ENCODE measurements at regions not wholly inside any gene's neighbourhood (a gene's known extent, or its start where the extent isn't known, plus 50 kb on each side); places are given as distances from the start of the nearest gene placed in this dataset.
"Not testable (repeated sequence)": the region's sequence is repeated elsewhere in the genome, so short reads cannot be mapped to it uniquely, and the experiment has no call there.

GRCh38 chr2:216775043-216775453 lies 79.7 kb upstream of the IGFBP5 start:
- DNase-seq (ENCODE audit: low read depth in 2 of 2): no peak

GRCh38 chr2:216774620-216775019 lies 79.3 kb upstream of the IGFBP5 start:
- no peak for DNase-seq (ENCODE audit: low read depth in 2 of 2)

- DNase-seq (ENCODE audit: low read depth in 2 of 2): no peak
Measured at GRCh38 chr2:216774180-216774579, 78.8 kb upstream of the IGFBP5 start.

GRCh38 chr2:216773072-216773471 lies 77.7 kb upstream of the IGFBP5 start:
- DNase-seq (ENCODE audit: low read depth in 2 of 2): no peak

GRCh38 chr2:216770717-216771116 lies 75.4 kb upstream of the IGFBP5 start:
- no peak for DNase-seq (ENCODE audit: low read depth in 2 of 2)

- no peak for DNase-seq (ENCODE audit: low read depth in 2 of 2)
Measured at GRCh38 chr2:216770050-216770449, 74.7 kb upstream of the IGFBP5 start.

- DNase-seq (ENCODE audit: low read depth in 2 of 2): no peak
Measured at GRCh38 chr2:216769626-216770025, 74.3 kb upstream of the IGFBP5 start.

- no peak for DNase-seq (ENCODE audit: low read depth in 2 of 2)
Measured at GRCh38 chr2:216768908-216769411, 73.6 kb upstream of the IGFBP5 start.

- DNase-seq (ENCODE audit: low read depth in 2 of 2): no peak
Measured at GRCh38 chr2:216765761-216766262, 70.5 kb upstream of the IGFBP5 start.

GRCh38 chr2:216763396-216763795 lies 68.0 kb upstream of the IGFBP5 start:
- no peak for DNase-seq (ENCODE audit: low read depth in 2 of 2)

GRCh38 chr2:216761809-216762208 lies 66.5 kb upstream of the IGFBP5 start:
- no peak for DNase-seq (ENCODE audit: low read depth in 2 of 2)

- DNase-seq (ENCODE audit: low read depth in 2 of 2): no peak
Measured at GRCh38 chr2:216761133-216761532, 65.8 kb upstream of the IGFBP5 start.

GRCh38 chr2:216758256-216759155 lies 63.2 kb upstream of the IGFBP5 start:
- no peak for DNase-seq (ENCODE audit: low read depth in 2 of 2)

- DNase-seq (ENCODE audit: low read depth in 2 of 2): no peak
Measured at GRCh38 chr2:216757532-216757931, 62.2 kb upstream of the IGFBP5 start.

GRCh38 chr2:216756435-216756834 lies 61.1 kb upstream of the IGFBP5 start:
- no peak for DNase-seq (ENCODE audit: low read depth in 2 of 2)

- no peak for DNase-seq (ENCODE audit: low read depth in 2 of 2)
Measured at GRCh38 chr2:216754812-216755211, 59.5 kb upstream of the IGFBP5 start.

- no peak for DNase-seq (ENCODE audit: low read depth in 2 of 2)
Measured at GRCh38 chr2:216754336-216754735, 59.0 kb upstream of the IGFBP5 start.

- DNase-seq (ENCODE audit: low read depth in 2 of 2): no peak
Measured at GRCh38 chr2:216752855-216753505, 57.6 kb upstream of the IGFBP5 start.

- not testable (repeated sequence) for DNase-seq (ENCODE audit: low read depth in 2 of 2)
Measured at GRCh38 chr2:216750750-216751149, 55.4 kb upstream of the IGFBP5 start.

GRCh38 chr2:216746268-216746667 lies 50.9 kb upstream of the IGFBP5 start:
- DNase-seq (ENCODE audit: low read depth in 2 of 2): not testable (repeated sequence)

GRCh38 chr2:216745453-216745852 lies 50.1 kb upstream of the IGFBP5 start:
- no peak for DNase-seq (ENCODE audit: low read depth in 2 of 2)
